GM23338 (cell line): ENCODE measurements at regions not wholly inside any gene's neighbourhood (a gene's known extent, or its start where the extent isn't known, plus 50 kb on each side); places are given as distances from the start of the nearest gene placed in this dataset.

ENCODE experiments used
- ATAC-seq: fragments of 200-7000 bp; cut with Tn5 transposase; 3 replicates; pipeline ENCODE4 v1.9.1; 2020
- DNase-seq: peaks from one replicate; pipeline ENCODE4 v3.0.0-alpha.2; 2015; ENCODE audit warnings: low spot score
- H2AFZ ChIP-seq: fragments of 200-600 bp; sonication (generic); 2 replicates; pipeline ENCODE4 v1.8.0; 2016; ENCODE audit warnings: antibody characterized with exemption, mild to moderate bottlenecking, moderate library complexity
- H3F3A ChIP-seq: fragments of 200-600 bp; sonication (generic); replicated peaks from 2 replicates; pipeline ENCODE4 v1.8.0; 2017; ENCODE audit warnings: antibody characterized with exemption, mixed run types, low read depth
- H3K27ac ChIP-seq: fragments of 200-600 bp; sonication (generic); 2 replicates; pipeline ENCODE4 v1.6.1; 2016; ENCODE audit warnings: low read depth
- H3K27me3 ChIP-seq: fragments of 200-600 bp; sonication (generic); 2 replicates; pipeline ENCODE4 v1.8.0; 2016; ENCODE audit warnings: mild to moderate bottlenecking, mixed run types, moderate library complexity; ENCODE audit not compliant: insufficient read depth
- H3K36me3 ChIP-seq: fragments of 200-600 bp; sonication (generic); 2 replicates; pipeline ENCODE4 v1.8.0; 2016; ENCODE audit warnings: mild to moderate bottlenecking; ENCODE audit not compliant: insufficient read depth
- H3K4me1 ChIP-seq: fragments of 200-600 bp; sonication (generic); 2 replicates; pipeline ENCODE4 v1.8.0; 2016; ENCODE audit warnings: mild to moderate bottlenecking, moderate library complexity; ENCODE audit not compliant: insufficient read depth
- H3K4me2 ChIP-seq: fragments of 200-600 bp; sonication (generic); 2 replicates; pipeline ENCODE4 v1.7.1; 2017; ENCODE audit warnings: mixed run types
- H3K4me3 ChIP-seq: fragments of 200-600 bp; sonication (generic); 2 replicates; pipeline ENCODE4 v1.6.1; 2016; ENCODE audit warnings: mixed run types
- H3K79me2 ChIP-seq: fragments of 200-600 bp; sonication (generic); replicated peaks from 2 replicates; pipeline ENCODE4 v1.8.0; 2017; ENCODE audit warnings: mild to moderate bottlenecking; ENCODE audit not compliant: insufficient read depth
- H3K9me2 ChIP-seq: fragments of 200-600 bp; sonication (generic); 2 replicates; pipeline ENCODE4 v1.8.0; 2017; ENCODE audit not compliant: insufficient read depth
- H4K20me1 ChIP-seq: fragments of 200-600 bp; sonication (generic); replicated peaks from 2 replicates; pipeline ENCODE4 v1.8.0; 2017; ENCODE audit warnings: mild to moderate bottlenecking; ENCODE audit not compliant: insufficient read depth
- H3K27ac Mint-ChIP-seq: 2 replicates; pipeline ENCODE4 v1.8.0; 2020; ENCODE audit warnings: inconsistent platforms, mild to moderate bottlenecking, moderate library complexity, mixed read lengths
- H3K27me3 Mint-ChIP-seq: 3 replicates; pipeline ENCODE4 v1.8.0; 2022; ENCODE audit warnings: low read depth, mild to moderate bottlenecking, moderate library complexity, mixed read lengths, inconsistent platforms; ENCODE audit not compliant: insufficient read depth, poor library complexity
- H3K36me3 Mint-ChIP-seq: 3 replicates; pipeline ENCODE4 v1.8.0; 2021; ENCODE audit warnings: low read depth, mild to moderate bottlenecking, inconsistent platforms, moderate library complexity, mixed read lengths
- H3K4me1 Mint-ChIP-seq: 3 replicates; pipeline ENCODE4 v1.8.0; 2020; ENCODE audit warnings: mild to moderate bottlenecking, inconsistent platforms, mixed read lengths
- H3K4me3 Mint-ChIP-seq: 3 replicates; pipeline ENCODE4 v1.8.0; 2021; ENCODE audit warnings: moderate library complexity, mild to moderate bottlenecking, inconsistent platforms, mixed read lengths
- H3K9me3 Mint-ChIP-seq: 3 replicates; pipeline ENCODE4 v1.8.0; 2020; ENCODE audit warnings: moderate library complexity, mild to moderate bottlenecking, inconsistent platforms, mixed read lengths
- EZH2phosphoT487 ChIP-seq: fragments of 200-600 bp; sonication (generic); IDR thresholded peaks from one replicate; pipeline ENCODE4 v1.8.1; 2018; ENCODE audit warnings: antibody characterized with exemption; ENCODE audit not compliant: unreplicated experiment
- NANOG ChIP-seq: IDR thresholded peaks from 2 replicates; pipeline ENCODE4 v1.6.1; 2016; ENCODE audit warnings: antibody characterized with exemption, borderline replicate concordance
- ZNF331 ChIP-seq: fragments of 250-450 bp; sonication (Bioruptor Pico); IDR thresholded peaks from 2 replicates; pipeline ENCODE4 v1.5.0; 2020; ENCODE audit warnings: low read depth, mild to moderate bottlenecking, moderate library complexity
- ZNF462 ChIP-seq: fragments of 250-450 bp; sonication (Bioruptor Pico); IDR thresholded peaks from 2 replicates; pipeline ENCODE4 v1.5.0; 2020; ENCODE audit warnings: mild to moderate bottlenecking, moderate library complexity
- TF ChIP-seq, protein P1 (sequence below), 2 experiments: fragments of 200-600 bp in 1 of 2; sonication (generic) in 1 of 2; conservative IDR thresholded peaks; 2 replicates each; pipeline versions ENCODE4 v1.5.1 to v1.6.1; 2016 to 2017; ENCODE audit warnings: antibody characterized with exemption in 2 of 2, low read depth in 2 of 2, mild to moderate bottlenecking in 2 of 2, moderate library complexity in 1 of 2

DNA sequence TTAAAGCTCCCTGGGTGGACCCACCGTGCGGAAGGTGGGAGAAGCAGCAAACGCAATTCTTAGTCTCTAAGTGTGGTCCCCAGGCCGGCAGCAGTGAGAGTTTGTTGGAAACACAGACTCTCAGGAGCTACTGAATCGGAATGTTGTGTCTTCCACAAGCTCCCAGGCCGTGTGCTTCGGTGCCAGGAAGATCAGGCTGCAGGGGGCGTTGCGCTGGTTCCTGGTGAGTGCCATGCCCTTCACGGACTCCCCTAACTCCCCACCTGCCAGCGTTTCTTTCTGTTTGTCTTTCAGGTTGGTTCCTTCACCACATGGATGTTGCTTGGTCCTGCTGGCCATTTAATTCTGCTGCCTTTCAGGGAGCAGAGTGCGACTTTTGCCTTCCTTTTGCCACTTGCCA, 91.2 kb upstream of the PITRM1 start:
- ATAC-seq (peak; percentile 55), DNase-seq (no peak)
- Histone ChIP-seq H3K4me2 (no peak overlapping the region), H3K4me1 (no peaks in the 10 kb centered on the region), H4K20me1 (no peaks in the 10 kb centered on the region), H3F3A (no peaks in the 10 kb centered on the region), H3K36me3 (no peaks in the 10 kb centered on the region), H2AFZ (0 out of 2 replicates have a peak overlapping the region, but pooled peaks have one; percentile 5), H3K27ac (no peak overlapping the region), H3K4me3 (no peak overlapping the region), H3K79me2 (no peaks in the 10 kb centered on the region), H3K27me3 (no peaks in the 10 kb centered on the region), H3K9me2 (no peaks in the 10 kb centered on the region)
- H3K9me3 Mint-ChIP-seq = no peaks in the 10 kb centered on the region
- peaks cover 7% of the 10 kb centered on the region for H3K4me1 Mint-ChIP-seq
- no peak for TF ChIP-seq NANOG
- TF ChIP-seq, protein P1, sequence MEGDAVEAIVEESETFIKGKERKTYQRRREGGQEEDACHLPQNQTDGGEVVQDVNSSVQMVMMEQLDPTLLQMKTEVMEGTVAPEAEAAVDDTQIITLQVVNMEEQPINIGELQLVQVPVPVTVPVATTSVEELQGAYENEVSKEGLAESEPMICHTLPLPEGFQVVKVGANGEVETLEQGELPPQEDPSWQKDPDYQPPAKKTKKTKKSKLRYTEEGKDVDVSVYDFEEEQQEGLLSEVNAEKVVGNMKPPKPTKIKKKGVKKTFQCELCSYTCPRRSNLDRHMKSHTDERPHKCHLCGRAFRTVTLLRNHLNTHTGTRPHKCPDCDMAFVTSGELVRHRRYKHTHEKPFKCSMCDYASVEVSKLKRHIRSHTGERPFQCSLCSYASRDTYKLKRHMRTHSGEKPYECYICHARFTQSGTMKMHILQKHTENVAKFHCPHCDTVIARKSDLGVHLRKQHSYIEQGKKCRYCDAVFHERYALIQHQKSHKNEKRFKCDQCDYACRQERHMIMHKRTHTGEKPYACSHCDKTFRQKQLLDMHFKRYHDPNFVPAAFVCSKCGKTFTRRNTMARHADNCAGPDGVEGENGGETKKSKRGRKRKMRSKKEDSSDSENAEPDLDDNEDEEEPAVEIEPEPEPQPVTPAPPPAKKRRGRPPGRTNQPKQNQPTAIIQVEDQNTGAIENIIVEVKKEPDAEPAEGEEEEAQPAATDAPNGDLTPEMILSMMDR (conservative IDR thresholded peaks at IDR 0.05; ENCODE audit: low read depth in 2 of 2) = peak in 1 of 2 experiments; percentile 39; a peak in 2 of 4 replicates
- no peak for TF ChIP-seq ZNF462
- H3K27ac Mint-ChIP-seq = no peak overlapping the region
- H3K4me3 Mint-ChIP-seq = no peak overlapping the region
- no peaks in the 10 kb centered on the region for H3K27me3 Mint-ChIP-seq
- no peaks in the 10 kb centered on the region for H3K36me3 Mint-ChIP-seq

GRCh38 chr10:3263082-3263481, 90.5 kb upstream of the PITRM1 start:
- H3K27ac ChIP-seq = no peak overlapping the region
- no peak for ATAC-seq
- TF ChIP-seq ZNF331 (CRISPR knock-in tag) (no peak), ZNF462 (no peak), EZH2phosphoT487 (no peak)

More at GRCh38 chr10:3263082-3263481, 90.5 kb upstream of the PITRM1 start:
- Histone ChIP-seq H3K79me2 (no peaks in the 10 kb centered on the region), H3K4me3 (no peak overlapping the region), H2AFZ (no peak overlapping the region), H3K4me2 (no peak overlapping the region), H3K9me2 (no peaks in the 10 kb centered on the region), H3K27me3 (no peaks in the 10 kb centered on the region), H4K20me1 (no peaks in the 10 kb centered on the region), H3K36me3 (no peaks in the 10 kb centered on the region), H3F3A (no peaks in the 10 kb centered on the region), H3K4me1 (no peaks in the 10 kb centered on the region)
- Mint-ChIP-seq H3K27ac (no peak overlapping the region), H3K9me3 (no peaks in the 10 kb centered on the region), H3K4me1 (peaks cover 7% of the 10 kb centered on the region), H3K36me3 (no peaks in the 10 kb centered on the region), H3K27me3 (no peaks in the 10 kb centered on the region), H3K4me3 (no peak overlapping the region)
- no peak for DNase-seq
